Lower lobe of right lung (tissue), 2 donors: ENCODE measurements at regions not wholly inside any gene's neighbourhood (a gene's known extent, or its start where the extent isn't known, plus 50 kb on each side); places are given as distances from the start of the nearest gene placed in this dataset.

Experiments used
- ATAC-seq, 2 donors: fragments of 200-7000 bp; cut with Tn5 transposase; one replicate each; pipeline ENCODE4 v1.9.1; 2020 to 2022; ENCODE audit warnings: mild to moderate bottlenecking in 2 of 2, moderate library complexity in 2 of 2
- DNase-seq: peaks from one replicate; pipeline ENCODE4 v3.0.0-alpha.2; 2020
- H3K27ac ChIP-seq: fragments of 200-600 bp; one replicate; pipeline ENCODE4 v1.8.0; 2022
- H3K27me3 ChIP-seq: fragments of 200-600 bp; one replicate; pipeline ENCODE4 v1.8.0; 2022; ENCODE audit warnings: low read depth
- H3K36me3 ChIP-seq: fragments of 200-600 bp; one replicate; pipeline ENCODE4 v1.8.0; 2022; ENCODE audit warnings: mild to moderate bottlenecking
- H3K4me1 ChIP-seq: fragments of 200-600 bp; one replicate; pipeline ENCODE4 v1.8.0; 2022
- H3K4me3 ChIP-seq: fragments of 200-600 bp; one replicate; pipeline ENCODE4 v1.8.0; 2022; ENCODE audit warnings: mild to moderate bottlenecking
- H3K9me3 ChIP-seq: fragments of 200-600 bp; one replicate; pipeline ENCODE4 v1.8.0; 2022
- CTCF ChIP-seq: fragments of 200-600 bp; IDR thresholded peaks from one replicate; pipeline ENCODE4 v1.8.0; 2022; ENCODE audit warnings: antibody characterized with exemption, mild to moderate bottlenecking
- intact Hi-C: fragments of 100-400 bp; cut with DNase I; formaldehyde crosslinking; loops from one replicate; pipeline ENCODE4 v1.11.0; 2022
- donor health status: DM: no; HTN: yes; CAD: no; lungs with severe emphysema.

GRCh38 chr1:78722947-78723346, 73.3 kb downstream of the IFI44 start:
- no peak for ATAC-seq
- intact Hi-C loops, result no loop called here
- Histone ChIP-seq H3K9me3 (no peaks in the 10 kb centered on the region), H3K4me1 (no peaks in the 10 kb centered on the region), H3K27me3 (no peaks in the 10 kb centered on the region), H3K36me3 (no peaks in the 10 kb centered on the region), H3K4me3 (no peak overlapping the region), H3K27ac (no peak overlapping the region)
- TF ChIP-seq CTCF, result no peak
- DNase-seq, result no peak

- intact Hi-C loops, result no loop called here
- Histone ChIP-seq H3K27ac (no peak overlapping the region), H3K9me3 (no peaks in the 10 kb centered on the region), H3K27me3 (no peaks in the 10 kb centered on the region), H3K36me3 (no peaks in the 10 kb centered on the region), H3K4me1 (no peaks in the 10 kb centered on the region), H3K4me3 (no peak overlapping the region)
- no peak for TF ChIP-seq CTCF
- ATAC-seq, result no peak
- no peak for DNase-seq
Measured at GRCh38 chr1:78726686-78727085, 77.1 kb downstream of the IFI44 start.

- H3K27me3 ChIP-seq, result no peaks in the 10 kb centered on the region
- ATAC-seq, result no peak
- DNase-seq, result no peak
- TF ChIP-seq CTCF, result no peak
- H3K4me3 ChIP-seq, result no peak overlapping the region
- no peaks in the 10 kb centered on the region for H3K4me1 ChIP-seq
- intact Hi-C loops, result no loop called here
- no peaks in the 10 kb centered on the region for H3K36me3 ChIP-seq
- no peaks in the 10 kb centered on the region for H3K9me3 ChIP-seq
- no peak overlapping the region for H3K27ac ChIP-seq
Measured at GRCh38 chr1:78728359-78728758, 78.7 kb downstream of the IFI44 start.

GRCh38 chr1:78730054-78730453, 80.4 kb downstream of the IFI44 start:
- no peak overlapping the region for H3K4me3 ChIP-seq
- no peaks in the 10 kb centered on the region for H3K9me3 ChIP-seq
- H3K36me3 ChIP-seq, result no peaks in the 10 kb centered on the region
- intact Hi-C loops, result no loop called here
- DNase-seq (no peak), ATAC-seq (no peak)
- H3K27ac ChIP-seq, result no peak overlapping the region
- no peaks in the 10 kb centered on the region for H3K27me3 ChIP-seq
- no peaks in the 10 kb centered on the region for H3K4me1 ChIP-seq
- TF ChIP-seq CTCF, result no peak

- Histone ChIP-seq H3K9me3 (no peaks in the 10 kb centered on the region), H3K27ac (no peak overlapping the region), H3K4me1 (no peaks in the 10 kb centered on the region), H3K4me3 (no peak overlapping the region), H3K27me3 (no peaks in the 10 kb centered on the region), H3K36me3 (no peaks in the 10 kb centered on the region)
- no peak for DNase-seq
- TF ChIP-seq CTCF, result no peak
- intact Hi-C loops, result no loop called here
- no peak for ATAC-seq
Measured at GRCh38 chr1:78731674-78732073, 82.0 kb downstream of the IFI44 start.

GRCh38 chr1:78737241-78737640, 87.6 kb downstream of the IFI44 start:
- Histone ChIP-seq H3K9me3 (no peaks in the 10 kb centered on the region), H3K27me3 (no peaks in the 10 kb centered on the region), H3K4me1 (no peaks in the 10 kb centered on the region), H3K4me3 (no peak overlapping the region), H3K27ac (no peak overlapping the region), H3K36me3 (no peaks in the 10 kb centered on the region)
- intact Hi-C loops, result no loop called here
- no peak for ATAC-seq
- no peak for TF ChIP-seq CTCF
- DNase-seq, result no peak
